ENCODE measurements at regions not wholly inside any gene's neighbourhood (a gene's known extent, or its start where the extent isn't known, plus 50 kb on each side); places are given as distances from the start of the nearest gene placed in this dataset.

DNA sequence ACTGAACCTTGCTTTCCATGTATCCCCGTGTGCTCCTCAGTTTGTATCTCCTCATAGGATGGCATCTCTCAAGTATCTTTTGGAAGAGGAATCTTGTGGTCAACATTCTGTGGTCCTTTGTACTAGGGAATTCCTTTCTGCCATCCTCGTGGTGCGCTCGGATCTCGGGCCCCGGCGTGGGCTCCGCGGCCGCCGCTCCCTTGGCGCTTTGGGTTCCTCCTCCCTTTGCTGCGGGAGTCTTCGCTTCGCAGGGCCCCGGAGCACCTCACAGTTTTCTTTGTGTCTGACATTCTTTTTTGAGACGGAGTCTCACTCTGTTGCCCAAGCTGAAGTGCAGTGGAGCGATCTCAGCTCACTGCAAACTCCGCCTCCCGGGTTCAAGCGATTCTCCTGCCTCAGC is 264.7 kb downstream of the IRS2 start:
- no peak overlapping the region for H3K9ac ChIP-seq (ENCODE audit: control insufficient read depth, insufficient read depth, low read length)
- ChIA-PET SMC1A (ENCODE audit: uncharacterized antibody, unreplicated experiment) (no interaction called here), RAD21 (ENCODE audit: unreplicated experiment) (no interaction called here), CTCF (no interaction called here), POLR2A (no interaction called here)
- no peaks in the 10 kb centered on the region for H4K20me1 ChIP-seq (ENCODE audit: control insufficient read depth, insufficient read depth)
- H3K4me1 ChIP-seq (ENCODE audit: control insufficient read depth, insufficient read depth, low read length), result no peaks in the 10 kb centered on the region
- H3K4me3 ChIP-seq, result no peak overlapping the region
- H2AFZ ChIP-seq (ENCODE audit: control insufficient read depth, low read depth, low read length), result no peak overlapping the region
- no peaks in the 10 kb centered on the region for H3K9me3 ChIP-seq (replicated peaks; ENCODE audit: control insufficient read depth, insufficient read depth, low read length)
- DNase-seq (ENCODE audit: low read depth, low spot score) (no peak), ATAC-seq (no peak), FAIRE-seq (no peak)
- no peaks in the 10 kb centered on the region for H3K27me3 ChIP-seq (replicated peaks in 1 of 2; ENCODE audit: control insufficient read depth in 2 of 2, insufficient read depth in 2 of 2, low read length in 1 of 2)
- 82% methylated on average over 21 of the region's 21 CpGs for WGBS (ENCODE audit: insufficient coverage, insufficient replicate concordance, low lambda C conversion rate, missing lambda C conversion rate)
- H3K27ac ChIP-seq (ENCODE audit: control insufficient read depth, insufficient read depth), result no peak overlapping the region
- in situ Hi-C loops (cut with MboI) (no loop called here), intact Hi-C loops (cut with micrococcal nuclease; ENCODE audit: unreplicated experiment) (no loop called here)
- TF ChIP-seq SMAD1 (IDR thresholded peaks at IDR 0.05; ENCODE audit: low read depth, partially characterized antibody), result no peak
- TF ChIP-seq, protein P1, sequence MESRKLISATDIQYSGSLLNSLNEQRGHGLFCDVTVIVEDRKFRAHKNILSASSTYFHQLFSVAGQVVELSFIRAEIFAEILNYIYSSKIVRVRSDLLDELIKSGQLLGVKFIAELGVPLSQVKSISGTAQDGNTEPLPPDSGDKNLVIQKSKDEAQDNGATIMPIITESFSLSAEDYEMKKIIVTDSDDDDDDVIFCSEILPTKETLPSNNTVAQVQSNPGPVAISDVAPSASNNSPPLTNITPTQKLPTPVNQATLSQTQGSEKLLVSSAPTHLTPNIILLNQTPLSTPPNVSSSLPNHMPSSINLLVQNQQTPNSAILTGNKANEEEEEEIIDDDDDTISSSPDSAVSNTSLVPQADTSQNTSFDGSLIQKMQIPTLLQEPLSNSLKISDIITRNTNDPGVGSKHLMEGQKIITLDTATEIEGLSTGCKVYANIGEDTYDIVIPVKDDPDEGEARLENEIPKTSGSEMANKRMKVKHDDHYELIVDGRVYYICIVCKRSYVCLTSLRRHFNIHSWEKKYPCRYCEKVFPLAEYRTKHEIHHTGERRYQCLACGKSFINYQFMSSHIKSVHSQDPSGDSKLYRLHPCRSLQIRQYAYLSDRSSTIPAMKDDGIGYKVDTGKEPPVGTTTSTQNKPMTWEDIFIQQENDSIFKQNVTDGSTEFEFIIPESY (IDR thresholded peaks at IDR 0.05), result no peak
- TF ChIP-seq ZZZ3 (IDR thresholded peaks at IDR 0.05; ENCODE audit: control insufficient read depth, insufficient read length, low read depth), result no peak
- TF ChIP-seq JUND (IDR thresholded peaks at IDR 0.05; ENCODE audit: low read depth, low read length), result no peak
- TF ChIP-seq CREB1 (IDR thresholded peaks at IDR 0.05; ENCODE audit: low read depth), result no peak
- TF ChIP-seq MTA2 (IDR thresholded peaks at IDR 0.05; ENCODE audit: low read depth), result no peak
- TF ChIP-seq NFYB (IDR thresholded peaks at IDR 0.05; ENCODE audit: insufficient read depth, low read depth, low read length), result no peak
- TF ChIP-seq CUX1 (IDR thresholded peaks at IDR 0.05; ENCODE audit: insufficient replicate concordance, low read depth, low read length), result no peak
- TF ChIP-seq RELA (IDR thresholded peaks at IDR 0.05; ENCODE audit: borderline replicate concordance, partially characterized antibody), result no peak
- no peak for TF ChIP-seq CHD2 (IDR thresholded peaks at IDR 0.05; ENCODE audit: borderline replicate concordance, low read depth, low read length)
- no TSS peak for BruUV-seq (replicated peaks)
- H3K36me3 ChIP-seq (ENCODE audit: control insufficient read depth in 2 of 2, insufficient read depth in 2 of 2, low read length in 1 of 2), result no peaks in the 10 kb centered on the region
- H3K4me2 ChIP-seq (ENCODE audit: control insufficient read depth, insufficient read depth), result no peak overlapping the region
- no peaks in the 10 kb centered on the region for H3K79me2 ChIP-seq (ENCODE audit: control insufficient read depth, insufficient read depth, low read length)

All from GM12878 (cell line).